Suprapubic skin (tissue), 3 donors: ENCODE measurements at regions not wholly inside any gene's neighbourhood (a gene's known extent, or its start where the extent isn't known, plus 50 kb on each side); places are given as distances from the start of the nearest gene placed in this dataset.

Experiments used
- EP300 ChIP-seq: sonication (generic); formaldehyde crosslinking; IDR thresholded peaks from one replicate; pipeline ENCODE4 v1.6.1; 2017; ENCODE audit warnings: antibody characterized with exemption
- TF ChIP-seq, protein P1 (sequence below), 2 donors: fragments of 200-600 bp in 1 of 2; fragments of 450-650 bp in 1 of 2; sonication (generic) in 1 of 2; IDR thresholded peaks; one replicate each; pipeline ENCODE4 v1.5.1; 2016 to 2019; ENCODE audit warnings: antibody characterized with exemption in 2 of 2, mild to moderate bottlenecking in 1 of 2, moderate library complexity in 1 of 2

GRCh38 chr21:38042246-38042645 is 126.0 kb upstream of the KCNJ6 start:
- TF ChIP-seq EP300 = no peak
- TF ChIP-seq, protein P1, sequence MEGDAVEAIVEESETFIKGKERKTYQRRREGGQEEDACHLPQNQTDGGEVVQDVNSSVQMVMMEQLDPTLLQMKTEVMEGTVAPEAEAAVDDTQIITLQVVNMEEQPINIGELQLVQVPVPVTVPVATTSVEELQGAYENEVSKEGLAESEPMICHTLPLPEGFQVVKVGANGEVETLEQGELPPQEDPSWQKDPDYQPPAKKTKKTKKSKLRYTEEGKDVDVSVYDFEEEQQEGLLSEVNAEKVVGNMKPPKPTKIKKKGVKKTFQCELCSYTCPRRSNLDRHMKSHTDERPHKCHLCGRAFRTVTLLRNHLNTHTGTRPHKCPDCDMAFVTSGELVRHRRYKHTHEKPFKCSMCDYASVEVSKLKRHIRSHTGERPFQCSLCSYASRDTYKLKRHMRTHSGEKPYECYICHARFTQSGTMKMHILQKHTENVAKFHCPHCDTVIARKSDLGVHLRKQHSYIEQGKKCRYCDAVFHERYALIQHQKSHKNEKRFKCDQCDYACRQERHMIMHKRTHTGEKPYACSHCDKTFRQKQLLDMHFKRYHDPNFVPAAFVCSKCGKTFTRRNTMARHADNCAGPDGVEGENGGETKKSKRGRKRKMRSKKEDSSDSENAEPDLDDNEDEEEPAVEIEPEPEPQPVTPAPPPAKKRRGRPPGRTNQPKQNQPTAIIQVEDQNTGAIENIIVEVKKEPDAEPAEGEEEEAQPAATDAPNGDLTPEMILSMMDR (IDR thresholded peaks at IDR 0.05) = no peak
